ENCODE measurements at regions not wholly inside any gene's neighbourhood (a gene's known extent, or its start where the extent isn't known, plus 50 kb on each side); places are given as distances from the start of the nearest gene placed in this dataset.

GRCh38 chr11:25566298-25567200 is 765.4 kb upstream of the ANO3 start:
- TF ChIP-seq CTCF (IDR thresholded peaks at IDR 0.05) (no peak), POLR2A (IDR thresholded peaks at IDR 0.05) (no peak)

Data from adrenal gland (tissue), 5 donors.